Caco-2 (cell line): ENCODE measurements at regions not wholly inside any gene's neighbourhood (a gene's known extent, or its start where the extent isn't known, plus 50 kb on each side); places are given as distances from the start of the nearest gene placed in this dataset.

ENCODE experiments used
- BruUV-seq: library from RNA; stranded (reverse); fragments of 400-500 nt; replicated peaks from 2 replicates; lab custom pipeline; 2021; lab: Mats Ljungman, UMichigan
- CTCF ChIA-PET: fragments of 300-600 bp; sonication (Branson Sonifier 250); formaldehyde crosslinking; loops from one replicate; lab custom pipeline; 2022; ENCODE audit warnings: antibody characterized with exemption; lab: Charles Lee
- POLR2A ChIA-PET: fragments of 300-600 bp; sonication (Branson Sonifier 250); formaldehyde crosslinking; loops from one replicate; lab custom pipeline; 2022; ENCODE audit warnings: antibody characterized with exemption; lab: Charles Lee
- DNase-seq, 2 experiments: peaks; one replicate each; pipeline versions ENCODE4 v3.0.0 to v3.0.0-alpha.2; 2020 to 2022
- H3K27me3 ChIP-seq: replicated peaks from 2 replicates; pipeline ENCODE4 v1.6.0; 2011; ENCODE audit warnings: low read length; ENCODE audit not compliant: control insufficient read depth, insufficient read depth
- H3K36me3 ChIP-seq: 2 replicates; pipeline ENCODE4 v1.5.1; 2011; ENCODE audit warnings: low read length; ENCODE audit not compliant: control insufficient read depth, insufficient read depth
- H3K4me1 ChIP-seq: fragments of 250-450 bp; sonication (Bioruptor Pico); 2 replicates; pipeline ENCODE4 v1.5.1; 2020; ENCODE audit warnings: mild to moderate bottlenecking
- H3K4me3 ChIP-seq: 2 replicates; pipeline ENCODE4 v1.5.1; 2011; ENCODE audit warnings: low read depth, mild to moderate bottlenecking, control low read depth, low read length
- H3K9me3 ChIP-seq: fragments of 250-450 bp; sonication (Bioruptor Pico); 2 replicates; pipeline ENCODE4 v1.5.1; 2020; ENCODE audit warnings: mild to moderate bottlenecking, moderate library complexity
- H3K27ac Mint-ChIP-seq: one replicate; pipeline ENCODE4 v1.8.0; 2022; ENCODE audit warnings: mixed read lengths; ENCODE audit not compliant: unreplicated experiment
- H3K27me3 Mint-ChIP-seq: one replicate; pipeline ENCODE4 v1.8.0; 2022; ENCODE audit warnings: mixed read lengths; ENCODE audit not compliant: insufficient read depth, unreplicated experiment
- H3K36me3 Mint-ChIP-seq: one replicate; pipeline ENCODE4 v1.8.0; 2022; ENCODE audit warnings: mild to moderate bottlenecking, mixed read lengths; ENCODE audit not compliant: insufficient read depth, unreplicated experiment
- H3K4me1 Mint-ChIP-seq: one replicate; pipeline ENCODE4 v1.8.0; 2022; ENCODE audit warnings: low read depth, mixed read lengths; ENCODE audit not compliant: unreplicated experiment
- H3K4me3 Mint-ChIP-seq: one replicate; pipeline ENCODE4 v1.8.0; 2022; ENCODE audit warnings: mild to moderate bottlenecking, moderate library complexity, mixed read lengths; ENCODE audit not compliant: unreplicated experiment
- H3K9me3 Mint-ChIP-seq: one replicate; pipeline ENCODE4 v1.8.0; 2022; ENCODE audit warnings: mixed read lengths; ENCODE audit not compliant: unreplicated experiment
- CTCF ChIP-seq, 2 experiments: fragments of 200-600 bp in 1 of 2; IDR thresholded peaks; 1 replicate in 1 of 2; 2 replicates in 1 of 2; pipeline versions ENCODE4 v1.5.1 to v1.8.0; 2011 to 2022; ENCODE audit warnings: antibody characterized with exemption in 1 of 2, control low read depth in 1 of 2, inconsistent platforms in 1 of 2, low read depth in 1 of 2, low read length in 1 of 2, mild to moderate bottlenecking in 1 of 2, moderate library complexity in 1 of 2; ENCODE audit not compliant: insufficient read depth in 1 of 2, severe bottlenecking in 1 of 2, unreplicated experiment in 1 of 2
- intact Hi-C: fragments of 100-400 bp; cut with micrococcal nuclease; formaldehyde crosslinking; loops from one replicate; pipeline ENCODE4 v1.10.0; 2022; ENCODE audit not compliant: unreplicated experiment

- BruUV-seq: no TSS peak
- no peaks in the 10 kb centered on the region for H3K9me3 Mint-ChIP-seq
- Histone ChIP-seq H3K36me3 (no peaks in the 10 kb centered on the region), H3K4me3 (no peak overlapping the region), H3K4me1 (no peaks in the 10 kb centered on the region), H3K9me3 (peaks cover 8% of the 10 kb centered on the region; the same call in 1 of the 2 replicates), H3K27me3 (no peaks in the 10 kb centered on the region; the same call in 1 of the 2 replicates)
- no peaks in the 10 kb centered on the region for H3K4me1 Mint-ChIP-seq
- no peaks in the 10 kb centered on the region for H3K36me3 Mint-ChIP-seq
- intact Hi-C loops: no loop called here
- ChIA-PET POLR2A (no interaction called here), CTCF (no interaction called here)
- H3K27me3 Mint-ChIP-seq: peaks cover 20% of the 10 kb centered on the region
- no peak for TF ChIP-seq CTCF (IDR thresholded peaks at IDR 0.05; ENCODE audit: insufficient read depth in 1 of 2, low read depth in 1 of 2, low read length in 1 of 2, severe bottlenecking in 1 of 2, unreplicated experiment in 1 of 2)
- no peak overlapping the region for H3K4me3 Mint-ChIP-seq
- no peak for DNase-seq
- H3K27ac Mint-ChIP-seq: no peak overlapping the region
Observed at GRCh38 chr20:24718277-24718676, 230.8 kb upstream of the CST7 start.

GRCh38 chr20:24718696-24719095, 230.4 kb upstream of the CST7 start:
- Histone ChIP-seq H3K4me3 (no peak overlapping the region), H3K9me3 (peaks cover 4% of the 10 kb centered on the region; the same call in 1 of the 2 replicates), H3K36me3 (no peaks in the 10 kb centered on the region), H3K27me3 (no peaks in the 10 kb centered on the region; the same call in 1 of the 2 replicates), H3K4me1 (no peaks in the 10 kb centered on the region)
- H3K27me3 Mint-ChIP-seq: peaks cover 23% of the 10 kb centered on the region
- POLR2A ChIA-PET: no interaction called here
- H3K4me1 Mint-ChIP-seq: peaks cover 2% of the 10 kb centered on the region
- TF ChIP-seq CTCF (IDR thresholded peaks at IDR 0.05; ENCODE audit: insufficient read depth in 1 of 2, low read depth in 1 of 2, low read length in 1 of 2, severe bottlenecking in 1 of 2, unreplicated experiment in 1 of 2): no peak
- no peak overlapping the region for H3K4me3 Mint-ChIP-seq
- no peak for DNase-seq
- no peaks in the 10 kb centered on the region for H3K36me3 Mint-ChIP-seq
- no peaks in the 10 kb centered on the region for H3K9me3 Mint-ChIP-seq
- intact Hi-C loops: no loop called here
- no TSS peak for BruUV-seq
- CTCF ChIA-PET: no interaction called here
- no peak overlapping the region for H3K27ac Mint-ChIP-seq

- DNase-seq: no peak
- CTCF ChIA-PET: no interaction called here
- Mint-ChIP-seq H3K36me3 (no peaks in the 10 kb centered on the region), H3K4me1 (peaks cover 4% of the 10 kb centered on the region), H3K9me3 (no peaks in the 10 kb centered on the region), H3K27me3 (peaks cover 26% of the 10 kb centered on the region), H3K4me3 (no peak overlapping the region), H3K27ac (no peak overlapping the region)
- no peaks in the 10 kb centered on the region for H3K36me3 ChIP-seq
- no TSS peak for BruUV-seq
- no peaks in the 10 kb centered on the region for H3K9me3 ChIP-seq
- H3K27me3 ChIP-seq: no peaks in the 10 kb centered on the region; the same call in 1 of the 2 replicates
- TF ChIP-seq CTCF (IDR thresholded peaks at IDR 0.05; ENCODE audit: insufficient read depth in 1 of 2, low read depth in 1 of 2, low read length in 1 of 2, severe bottlenecking in 1 of 2, unreplicated experiment in 1 of 2): no peak
- POLR2A ChIA-PET: no interaction called here
- intact Hi-C loops: no loop called here
- no peak overlapping the region for H3K4me3 ChIP-seq
- no peaks in the 10 kb centered on the region for H3K4me1 ChIP-seq
Observed at GRCh38 chr20:24720957-24721356, 228.1 kb upstream of the CST7 start.
